DOHH2 (cell line): ENCODE measurements at regions not wholly inside any gene's neighbourhood (a gene's known extent, or its start where the extent isn't known, plus 50 kb on each side); places are given as distances from the start of the nearest gene placed in this dataset.

ENCODE experiments used
- H3F3A ChIP-seq: fragments of 200-600 bp; sonication (generic), shearing (Covaris generic); 2 replicates; pipeline ENCODE4 v1.6.0; 2016; ENCODE audit warnings: antibody characterized with exemption, mild to moderate bottlenecking; ENCODE audit not compliant: control insufficient read depth, insufficient read depth
- H3K27ac ChIP-seq: fragments of 200-600 bp; sonication (generic); 2 replicates; pipeline ENCODE4 v1.5.1; 2014; ENCODE audit warnings: low read depth, mild to moderate bottlenecking, low read length, moderate library complexity
- H3K27me3 ChIP-seq: fragments of 200-600 bp; sonication (generic); 2 replicates; pipeline ENCODE4 v1.6.1; 2014; ENCODE audit warnings: mild to moderate bottlenecking, low read length, mixed read lengths; ENCODE audit not compliant: control insufficient read depth
- H3K36me3 ChIP-seq: fragments of 200-600 bp; sonication (generic); 2 replicates; pipeline ENCODE4 v1.6.1; 2014; ENCODE audit warnings: mild to moderate bottlenecking, low read length, moderate library complexity, mixed read lengths; ENCODE audit not compliant: control insufficient read depth
- H3K4me1 ChIP-seq: fragments of 200-600 bp; sonication (generic); 2 replicates; pipeline ENCODE4 v1.6.1; 2014; ENCODE audit warnings: mild to moderate bottlenecking, low read length, mixed read lengths; ENCODE audit not compliant: control insufficient read depth
- H3K4me2 ChIP-seq: fragments of 200-600 bp; sonication (generic); 2 replicates; pipeline ENCODE4 v1.6.0; 2014; ENCODE audit warnings: mild to moderate bottlenecking, low read length, moderate library complexity
- H3K4me3 ChIP-seq: fragments of 200-600 bp; sonication (generic); 2 replicates; pipeline ENCODE4 v1.5.1; 2014; ENCODE audit warnings: mild to moderate bottlenecking, low read length, mixed read lengths
- H3K79me2 ChIP-seq: fragments of 200-600 bp; sonication (generic); 2 replicates; pipeline ENCODE4 v1.6.1; 2014; ENCODE audit warnings: mild to moderate bottlenecking, low read length, mixed read lengths; ENCODE audit not compliant: control insufficient read depth
- H3K9me2 ChIP-seq: fragments of 200-600 bp; sonication (generic); replicated peaks from 2 replicates; pipeline ENCODE4 v1.6.1; 2014; ENCODE audit warnings: mild to moderate bottlenecking, low read length, mixed read lengths; ENCODE audit not compliant: control insufficient read depth
- H3K9me3 ChIP-seq: fragments of 200-600 bp; sonication (generic); 2 replicates; pipeline ENCODE4 v1.6.1; 2014; ENCODE audit warnings: antibody characterized with exemption, low read length, mixed read lengths; ENCODE audit not compliant: control insufficient read depth, insufficient read depth
- H4K20me1 ChIP-seq: fragments of 200-600 bp; sonication (generic); 2 replicates; pipeline ENCODE4 v1.6.0; 2014; ENCODE audit warnings: low read depth, mild to moderate bottlenecking, antibody characterized with exemption, low read length, moderate library complexity; ENCODE audit not compliant: control insufficient read depth, insufficient read depth
- EZH2phosphoT487 ChIP-seq: fragments of 200-600 bp; sonication (generic); IDR thresholded peaks from 2 replicates; pipeline ENCODE4 v1.6.1; 2017; ENCODE audit warnings: borderline replicate concordance, mild to moderate bottlenecking, antibody characterized with exemption, low read length, moderate library complexity, mixed read lengths
- TF ChIP-seq, protein P1 (sequence below): fragments of 200-600 bp; sonication (generic); IDR thresholded peaks from one replicate; pipeline ENCODE4 v1.5.1; 2014; ENCODE audit warnings: antibody characterized with exemption, mild to moderate bottlenecking, low read depth, low read length; ENCODE audit not compliant: poor library complexity, severe bottlenecking

- Histone ChIP-seq H3K4me1 (no peaks in the 10 kb centered on the region), H3K36me3 (no peaks in the 10 kb centered on the region), H3K4me2 (no peak overlapping the region), H3F3A (no peaks in the 10 kb centered on the region), H4K20me1 (no peaks in the 10 kb centered on the region), H3K4me3 (no peak overlapping the region), H3K27ac (no peak overlapping the region), H3K27me3 (no peaks in the 10 kb centered on the region), H3K9me2 (no peaks in the 10 kb centered on the region), H3K9me3 (no peaks in the 10 kb centered on the region; the same call in 1 of the 2 replicates), H3K79me2 (no peaks in the 10 kb centered on the region)
- TF ChIP-seq EZH2phosphoT487 = no peak
- TF ChIP-seq, protein P1, sequence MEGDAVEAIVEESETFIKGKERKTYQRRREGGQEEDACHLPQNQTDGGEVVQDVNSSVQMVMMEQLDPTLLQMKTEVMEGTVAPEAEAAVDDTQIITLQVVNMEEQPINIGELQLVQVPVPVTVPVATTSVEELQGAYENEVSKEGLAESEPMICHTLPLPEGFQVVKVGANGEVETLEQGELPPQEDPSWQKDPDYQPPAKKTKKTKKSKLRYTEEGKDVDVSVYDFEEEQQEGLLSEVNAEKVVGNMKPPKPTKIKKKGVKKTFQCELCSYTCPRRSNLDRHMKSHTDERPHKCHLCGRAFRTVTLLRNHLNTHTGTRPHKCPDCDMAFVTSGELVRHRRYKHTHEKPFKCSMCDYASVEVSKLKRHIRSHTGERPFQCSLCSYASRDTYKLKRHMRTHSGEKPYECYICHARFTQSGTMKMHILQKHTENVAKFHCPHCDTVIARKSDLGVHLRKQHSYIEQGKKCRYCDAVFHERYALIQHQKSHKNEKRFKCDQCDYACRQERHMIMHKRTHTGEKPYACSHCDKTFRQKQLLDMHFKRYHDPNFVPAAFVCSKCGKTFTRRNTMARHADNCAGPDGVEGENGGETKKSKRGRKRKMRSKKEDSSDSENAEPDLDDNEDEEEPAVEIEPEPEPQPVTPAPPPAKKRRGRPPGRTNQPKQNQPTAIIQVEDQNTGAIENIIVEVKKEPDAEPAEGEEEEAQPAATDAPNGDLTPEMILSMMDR = no peak
Observed at GRCh38 chr22:34588871-34589545, 476.9 kb upstream of the ISX start.

DNA sequence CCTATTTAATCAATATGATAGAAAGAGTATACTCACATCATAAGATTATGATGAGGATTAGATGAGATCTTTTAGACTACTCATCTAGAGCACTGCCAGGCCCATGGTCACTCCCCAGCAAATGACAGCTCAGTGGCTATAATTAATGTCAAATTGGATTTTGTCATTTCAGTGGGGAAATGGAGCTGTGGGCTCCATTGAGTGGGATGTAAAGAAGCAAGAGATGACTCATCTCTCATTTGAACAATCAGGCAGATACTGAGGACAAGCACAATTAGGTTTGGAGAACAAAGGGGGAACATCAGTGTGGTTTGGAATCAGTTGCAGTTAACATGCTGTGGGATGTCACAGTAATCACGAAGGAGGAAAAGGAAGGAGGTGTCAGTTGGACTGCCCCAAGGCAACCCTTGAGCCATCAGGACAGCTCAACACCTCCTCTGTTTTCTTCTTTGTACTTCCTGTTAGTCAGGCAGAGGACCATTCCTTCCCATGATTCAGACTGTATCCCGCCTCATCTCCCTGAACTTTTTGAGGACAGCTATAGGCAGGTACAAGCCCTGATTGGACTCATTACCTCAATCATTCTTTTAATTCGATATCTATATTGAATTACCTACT, 473.7 kb upstream of the ISX start:
- Histone ChIP-seq H3K79me2 (no peaks in the 10 kb centered on the region), H3K4me2 (no peak overlapping the region)

GRCh38 chr22:34599567-34599966, 466.4 kb upstream of the ISX start:
- no peaks in the 10 kb centered on the region for H4K20me1 ChIP-seq
- no peaks in the 10 kb centered on the region for H3F3A ChIP-seq
- H3K4me1 ChIP-seq = no peaks in the 10 kb centered on the region
- no peaks in the 10 kb centered on the region for H3K9me3 ChIP-seq
- H3K27ac ChIP-seq = no peak overlapping the region
- no peaks in the 10 kb centered on the region for H3K36me3 ChIP-seq
- H3K4me3 ChIP-seq = no peak overlapping the region
- H3K4me2 ChIP-seq = no peak overlapping the region
- H3K79me2 ChIP-seq = no peaks in the 10 kb centered on the region
- no peaks in the 10 kb centered on the region for H3K9me2 ChIP-seq
- TF ChIP-seq EZH2phosphoT487 = no peak
- TF ChIP-seq, protein P1 = no peak
- H3K27me3 ChIP-seq = no peaks in the 10 kb centered on the region

More for the DNA sequence above, 473.7 kb upstream of the ISX start:
- Histone ChIP-seq H3K36me3 (no peaks in the 10 kb centered on the region), H3K4me3 (no peak overlapping the region), H3K9me2 (no peaks in the 10 kb centered on the region), H3K4me1 (no peaks in the 10 kb centered on the region), H3K27ac (no peak overlapping the region), H3K9me3 (no peaks in the 10 kb centered on the region; the same call in 1 of the 2 replicates), H3K27me3 (no peaks in the 10 kb centered on the region), H3F3A (no peaks in the 10 kb centered on the region), H4K20me1 (no peaks in the 10 kb centered on the region)
- TF ChIP-seq, protein P1 = no peak
- TF ChIP-seq EZH2phosphoT487 = no peak
